HT-29 (cell line): ENCODE measurements at regions not wholly inside any gene's neighbourhood (a gene's known extent, or its start where the extent isn't known, plus 50 kb on each side); places are given as distances from the start of the nearest gene placed in this dataset.

Experiments used
- DNase-seq: peaks from one replicate; pipeline ENCODE4 v3.0.0-alpha.2; 2015; ENCODE audit warnings: low spot score

- DNase-seq = peak; percentile 7
Measured at GRCh38 chr15:46815765-46816164, 901.5 kb upstream of the SEMA6D start.

- no peak for DNase-seq
Measured at GRCh38 chr15:46848704-46849103, 868.6 kb upstream of the SEMA6D start.

GRCh38 chr15:46853600-46853999 is 863.7 kb upstream of the SEMA6D start:
- no peak for DNase-seq

- no peak for DNase-seq
Measured at GRCh38 chr15:46854564-46854963, 862.7 kb upstream of the SEMA6D start.

- DNase-seq = peak; percentile 12
Measured at GRCh38 chr15:46855388-46855787, 861.9 kb upstream of the SEMA6D start.

- no peak for DNase-seq
Measured at GRCh38 chr15:46856839-46857502, 860.3 kb upstream of the SEMA6D start.

- DNase-seq = no peak
Measured at GRCh38 chr15:46858150-46858549, 859.2 kb upstream of the SEMA6D start.

- DNase-seq = no peak
Measured at GRCh38 chr15:46861796-46862195, 855.5 kb upstream of the SEMA6D start.

- DNase-seq = no peak
Measured at GRCh38 chr15:46865155-46865554, 852.1 kb upstream of the SEMA6D start.

- no peak for DNase-seq
Measured at GRCh38 chr15:46872286-46872980, 844.9 kb upstream of the SEMA6D start.

- no peak for DNase-seq
Measured at GRCh38 chr15:46872981-46873330, 844.3 kb upstream of the SEMA6D start.

GRCh38 chr15:46879032-46879770 is 838.1 kb upstream of the SEMA6D start:
- DNase-seq = no peak

- no peak for DNase-seq
Measured at GRCh38 chr15:46880791-46881190, 836.5 kb upstream of the SEMA6D start.

- no peak for DNase-seq
Measured at GRCh38 chr15:46892621-46893160, 824.6 kb upstream of the SEMA6D start.

GRCh38 chr15:46894644-46895043 is 822.7 kb upstream of the SEMA6D start:
- DNase-seq = no peak

- no peak for DNase-seq
Measured at GRCh38 chr15:46897266-46897665, 820.0 kb upstream of the SEMA6D start.

- no peak for DNase-seq
Measured at GRCh38 chr15:46901001-46901400, 816.3 kb upstream of the SEMA6D start.

GRCh38 chr15:46917721-46918252 is 799.5 kb upstream of the SEMA6D start:
- DNase-seq = no peak

GRCh38 chr15:46918462-46919140 is 798.7 kb upstream of the SEMA6D start:
- no peak for DNase-seq

- no peak for DNase-seq
Measured at GRCh38 chr15:46921891-46922290, 795.4 kb upstream of the SEMA6D start.

- no peak for DNase-seq
Measured at GRCh38 chr15:46930426-46930825, 786.9 kb upstream of the SEMA6D start.

GRCh38 chr15:46933332-46933731 is 784.0 kb upstream of the SEMA6D start:
- DNase-seq = no peak
